22Rv1 (cell line): ENCODE measurements at regions not wholly inside any gene's neighbourhood (a gene's known extent, or its start where the extent isn't known, plus 50 kb on each side); places are given as distances from the start of the nearest gene placed in this dataset.

Experiments
- H3K27ac ChIP-seq: fragments of 450-650 bp; 2 replicates; pipeline ENCODE4 v1.5.1; 2017
- ZFX ChIP-seq: fragments of 450-650 bp; IDR thresholded peaks from 2 replicates; pipeline ENCODE4 v1.6.1; 2017; ENCODE audit warnings: antibody characterized with exemption, borderline replicate concordance
- TF ChIP-seq, protein P1 (sequence below): fragments of 450-650 bp; IDR thresholded peaks from 2 replicates; pipeline ENCODE4 v1.5.1; 2017; ENCODE audit warnings: mild to moderate bottlenecking

- TF ChIP-seq, protein P1, sequence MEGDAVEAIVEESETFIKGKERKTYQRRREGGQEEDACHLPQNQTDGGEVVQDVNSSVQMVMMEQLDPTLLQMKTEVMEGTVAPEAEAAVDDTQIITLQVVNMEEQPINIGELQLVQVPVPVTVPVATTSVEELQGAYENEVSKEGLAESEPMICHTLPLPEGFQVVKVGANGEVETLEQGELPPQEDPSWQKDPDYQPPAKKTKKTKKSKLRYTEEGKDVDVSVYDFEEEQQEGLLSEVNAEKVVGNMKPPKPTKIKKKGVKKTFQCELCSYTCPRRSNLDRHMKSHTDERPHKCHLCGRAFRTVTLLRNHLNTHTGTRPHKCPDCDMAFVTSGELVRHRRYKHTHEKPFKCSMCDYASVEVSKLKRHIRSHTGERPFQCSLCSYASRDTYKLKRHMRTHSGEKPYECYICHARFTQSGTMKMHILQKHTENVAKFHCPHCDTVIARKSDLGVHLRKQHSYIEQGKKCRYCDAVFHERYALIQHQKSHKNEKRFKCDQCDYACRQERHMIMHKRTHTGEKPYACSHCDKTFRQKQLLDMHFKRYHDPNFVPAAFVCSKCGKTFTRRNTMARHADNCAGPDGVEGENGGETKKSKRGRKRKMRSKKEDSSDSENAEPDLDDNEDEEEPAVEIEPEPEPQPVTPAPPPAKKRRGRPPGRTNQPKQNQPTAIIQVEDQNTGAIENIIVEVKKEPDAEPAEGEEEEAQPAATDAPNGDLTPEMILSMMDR: no peak
- TF ChIP-seq ZFX: no peak
- no peak overlapping the region for H3K27ac ChIP-seq
Observed at GRCh38 chr13:97057176-97057575, 62.9 kb upstream of the OXGR1 start.

DNA sequence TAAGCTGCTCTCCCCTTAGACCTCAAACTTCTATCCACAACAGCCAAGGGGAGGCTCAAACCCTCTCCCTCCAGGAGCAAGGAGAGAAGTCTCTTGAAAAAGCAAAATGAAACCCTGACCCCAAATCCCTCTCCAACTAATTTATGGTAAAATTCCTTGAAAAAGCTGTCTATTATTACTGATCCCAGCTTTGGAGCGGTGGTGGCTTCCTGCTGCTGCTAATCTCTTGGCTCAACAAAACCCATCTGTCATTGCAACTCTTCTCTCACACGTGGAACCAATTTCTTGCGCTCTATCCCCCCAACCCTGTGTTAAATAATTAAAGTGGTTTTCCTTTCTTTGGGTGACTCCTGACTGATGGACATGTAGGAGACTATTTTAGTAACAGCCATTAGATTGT, 64.1 kb upstream of the OXGR1 start:
- H3K27ac ChIP-seq: no peak overlapping the region
- no peak for TF ChIP-seq ZFX
- TF ChIP-seq, protein P1: no peak

DNA sequence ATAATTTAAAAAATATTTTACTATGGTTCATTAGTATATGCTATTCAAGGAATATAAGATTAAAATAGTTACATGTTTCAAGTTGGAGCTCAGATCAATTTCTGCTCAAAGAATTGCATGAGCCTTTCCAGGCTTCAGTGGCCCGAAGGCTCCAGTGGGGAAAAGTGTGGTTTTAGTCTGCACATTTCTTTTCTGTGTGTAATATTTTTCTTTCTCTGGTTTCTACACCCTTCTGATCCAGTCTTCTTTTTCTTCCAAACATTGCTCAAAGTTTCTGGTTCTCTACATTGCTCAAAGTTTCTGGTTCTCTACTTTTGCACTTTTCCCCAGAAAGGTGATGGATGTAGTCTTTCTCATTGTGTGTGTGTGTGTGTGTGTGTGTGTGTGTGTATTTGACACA, 64.7 kb upstream of the OXGR1 start:
- TF ChIP-seq, protein P1: no peak
- TF ChIP-seq ZFX: no peak
- no peak overlapping the region for H3K27ac ChIP-seq

DNA sequence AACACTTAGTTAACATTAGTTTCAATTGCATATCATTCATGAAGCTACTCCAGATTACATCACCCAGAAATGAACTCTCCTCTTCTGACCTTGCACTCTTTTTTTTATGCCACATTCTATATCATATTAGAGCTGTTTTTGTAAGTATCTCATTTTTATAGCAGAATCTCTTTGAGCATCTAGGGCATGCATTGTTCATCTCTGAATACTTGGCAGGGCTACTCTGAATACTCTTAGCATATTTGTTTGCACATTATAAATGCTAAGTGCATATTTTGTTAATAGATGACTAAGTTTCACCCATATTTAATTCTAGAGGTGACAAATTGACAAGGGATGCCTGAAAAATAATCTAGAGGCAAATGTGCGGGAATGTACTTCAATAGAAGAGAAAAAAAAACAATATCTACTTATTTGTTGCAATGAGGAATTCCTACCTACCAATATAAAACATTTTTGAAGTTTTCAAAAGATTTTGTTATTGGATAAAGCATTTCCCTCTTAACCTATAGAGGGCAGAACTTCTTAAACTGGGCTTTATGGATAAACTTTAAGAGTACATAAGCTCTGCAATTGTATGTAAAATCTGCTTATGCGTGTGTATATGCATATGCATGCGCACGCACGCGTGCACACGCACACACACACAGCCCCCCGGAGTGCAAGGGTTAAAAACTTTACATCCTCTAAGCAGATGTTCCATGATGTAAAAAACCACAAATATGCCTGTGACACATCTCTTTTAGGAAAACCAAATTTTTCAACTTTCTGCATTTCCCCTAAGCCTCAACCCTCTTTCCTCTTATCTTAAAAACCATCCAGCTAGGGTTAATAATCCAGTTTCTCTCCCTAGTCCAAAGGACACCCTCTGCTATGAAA, 73.0 kb upstream of the OXGR1 start:
- H3K27ac ChIP-seq: no peak overlapping the region
- TF ChIP-seq, protein P1: peak; percentile 20
- no peak for TF ChIP-seq ZFX

GRCh38 chr13:97068151-97068550, 73.9 kb upstream of the OXGR1 start:
- H3K27ac ChIP-seq: no peak overlapping the region
- no peak for TF ChIP-seq ZFX
- TF ChIP-seq, protein P1: no peak

GRCh38 chr13:97069050-97069815, 75.0 kb upstream of the OXGR1 start:
- H3K27ac ChIP-seq: no peak overlapping the region

More at GRCh38 chr13:97069050-97069815, 75.0 kb upstream of the OXGR1 start:
- TF ChIP-seq, protein P1: no peak
- TF ChIP-seq ZFX: no peak
